ENCODE measurements at regions not wholly inside any gene's neighbourhood (a gene's known extent, or its start where the extent isn't known, plus 50 kb on each side); places are given as distances from the start of the nearest gene placed in this dataset.
A peak's percentile ranks its signal among the peaks of the same experiment; 100 is the strongest.
"Not testable (repeated sequence)": the region's sequence is repeated elsewhere in the genome, so short reads cannot be mapped to it uniquely, and the experiment has no call there.

DNA sequence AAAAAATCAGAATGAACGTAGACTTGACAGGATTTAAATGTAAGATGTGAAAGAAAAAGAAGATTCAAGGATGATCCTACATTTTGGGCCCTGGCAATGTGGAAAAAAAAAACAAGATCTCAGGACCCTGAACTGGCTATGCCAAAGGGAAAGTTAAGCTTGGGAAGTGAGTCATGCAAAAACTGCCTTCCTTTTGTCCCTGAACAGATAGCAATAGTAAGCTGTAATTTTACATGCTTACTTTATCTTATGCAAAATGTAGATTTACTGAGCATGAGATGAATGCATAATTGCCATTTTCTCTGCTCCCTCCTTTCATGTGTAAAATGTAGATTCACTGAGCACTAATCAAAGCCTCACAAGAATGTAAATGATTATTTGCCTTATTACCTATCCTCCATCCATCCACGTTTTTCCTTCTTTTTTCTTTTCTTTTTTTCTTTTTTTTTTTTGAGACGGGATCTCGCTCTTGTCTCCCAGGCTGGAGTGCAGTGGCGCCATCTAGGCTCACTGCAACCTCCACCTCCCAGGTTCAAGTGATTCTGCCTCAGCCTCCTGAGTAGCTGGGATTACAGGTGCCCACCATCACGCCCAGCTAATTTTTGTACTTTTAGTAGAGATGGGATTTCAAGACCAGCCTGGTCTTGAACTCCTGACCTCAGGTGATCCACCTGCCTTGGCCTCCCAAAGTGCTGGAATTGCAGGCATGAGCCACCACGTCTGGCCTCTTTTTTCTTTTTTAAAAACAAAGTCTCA lies 122.7 kb upstream of the PARD3 start:
- H3K9me3 ChIP-seq (ENCODE audit: control insufficient read depth in 2 of 2, insufficient read depth in 1 of 2, low read depth in 1 of 2, low read length in 1 of 2); H3K4me1 ChIP-seq (ENCODE audit: control insufficient read depth in 2 of 2, insufficient read depth in 2 of 2, low read length in 1 of 2); H3K27me3 ChIP-seq (ENCODE audit: control insufficient read depth in 1 of 2, insufficient read depth in 2 of 2, low read length in 2 of 2); H3K4me3 ChIP-seq (ENCODE audit: low read depth in 1 of 2, low read length in 2 of 2); H3K27ac ChIP-seq (ENCODE audit: low read depth in 2 of 2, low read length in 1 of 2); H3K36me3 ChIP-seq (ENCODE audit: control insufficient read depth in 2 of 2, insufficient read depth in 2 of 2, low read length in 1 of 2): not testable (repeated sequence)
- WGBS, 2 donors = 51 to 61% methylated on average over 7 of the region's 7 CpGs

DNA sequence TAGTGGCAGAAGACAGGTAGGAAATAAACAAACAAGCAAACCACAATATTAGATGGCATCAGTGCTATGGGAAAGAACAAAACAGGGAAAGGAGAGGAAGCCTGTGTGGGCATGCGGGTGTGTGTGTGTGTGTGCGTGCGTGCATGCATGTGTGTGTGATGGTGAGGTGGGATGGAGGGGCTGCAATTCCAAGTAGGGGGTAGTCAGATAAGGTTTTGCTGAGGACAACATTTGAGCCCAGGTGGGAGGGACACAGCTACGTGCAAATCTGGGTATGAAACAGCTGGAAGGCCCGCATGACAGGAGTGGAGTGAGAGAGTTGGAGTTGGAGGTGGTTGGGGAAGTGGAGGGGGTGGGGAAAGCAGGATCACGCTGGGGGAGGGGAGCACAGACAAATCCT lies 121.0 kb upstream of the PARD3 start:
- no peaks in the 10 kb centered on the region for H3K27me3 ChIP-seq (ENCODE audit: control insufficient read depth in 1 of 2, insufficient read depth in 2 of 2, low read length in 2 of 2)
- 84 to 89% methylated on average over 6 of the region's 6 CpGs for WGBS, 2 donors
- H3K4me1 ChIP-seq (ENCODE audit: control insufficient read depth in 2 of 2, insufficient read depth in 2 of 2, low read length in 1 of 2) = no peaks in the 10 kb centered on the region
- H3K27ac ChIP-seq (ENCODE audit: low read depth in 2 of 2, low read length in 1 of 2) = no peak overlapping the region
- H3K36me3 ChIP-seq (ENCODE audit: control insufficient read depth in 2 of 2, insufficient read depth in 2 of 2, low read length in 1 of 2) = no peaks in the 10 kb centered on the region
- no peaks in the 10 kb centered on the region for H3K9me3 ChIP-seq (ENCODE audit: control insufficient read depth in 2 of 2, insufficient read depth in 1 of 2, low read depth in 1 of 2, low read length in 1 of 2)
- H3K4me3 ChIP-seq (ENCODE audit: low read depth in 1 of 2, low read length in 2 of 2) = no peak overlapping the region

DNA sequence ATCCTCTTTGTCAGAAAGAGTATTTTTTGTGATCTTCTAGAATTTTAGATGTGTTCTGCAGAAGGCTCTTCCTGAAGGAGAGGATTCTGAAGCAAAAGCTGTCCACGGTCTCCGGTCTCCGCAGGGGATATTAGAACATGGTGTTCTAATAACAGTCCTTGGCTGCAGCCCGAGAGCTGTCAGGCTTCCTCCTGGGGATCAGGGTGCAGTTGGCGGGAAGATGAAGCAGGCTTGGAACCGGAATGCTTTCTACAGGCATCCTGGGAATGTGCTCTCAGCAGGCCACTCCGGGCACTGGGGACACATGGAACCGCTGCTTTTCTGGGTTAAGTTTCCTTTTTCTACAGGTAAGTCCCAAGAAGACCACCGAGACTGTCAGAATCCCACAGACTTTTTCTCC lies 118.6 kb upstream of the PARD3 start:
- Histone ChIP-seq H3K27me3 (ENCODE audit: control insufficient read depth in 1 of 2, insufficient read depth in 2 of 2, low read length in 2 of 2) (no peaks in the 10 kb centered on the region), H3K36me3 (ENCODE audit: control insufficient read depth in 2 of 2, insufficient read depth in 2 of 2, low read length in 1 of 2) (no peaks in the 10 kb centered on the region), H3K27ac (ENCODE audit: low read depth in 2 of 2, low read length in 1 of 2) (peak overlapping the region in 1 of 2 donors; percentile 40), H3K4me3 (ENCODE audit: low read depth in 1 of 2, low read length in 2 of 2) (no peak overlapping the region), H3K4me1 (ENCODE audit: control insufficient read depth in 2 of 2, insufficient read depth in 2 of 2, low read length in 1 of 2) (no peaks in the 10 kb centered on the region), H3K9me3 (ENCODE audit: control insufficient read depth in 2 of 2, insufficient read depth in 1 of 2, low read depth in 1 of 2, low read length in 1 of 2) (no peaks in the 10 kb centered on the region)
- 62 to 64% methylated on average over 9 of the region's 9 CpGs for WGBS, 2 donors

DNA sequence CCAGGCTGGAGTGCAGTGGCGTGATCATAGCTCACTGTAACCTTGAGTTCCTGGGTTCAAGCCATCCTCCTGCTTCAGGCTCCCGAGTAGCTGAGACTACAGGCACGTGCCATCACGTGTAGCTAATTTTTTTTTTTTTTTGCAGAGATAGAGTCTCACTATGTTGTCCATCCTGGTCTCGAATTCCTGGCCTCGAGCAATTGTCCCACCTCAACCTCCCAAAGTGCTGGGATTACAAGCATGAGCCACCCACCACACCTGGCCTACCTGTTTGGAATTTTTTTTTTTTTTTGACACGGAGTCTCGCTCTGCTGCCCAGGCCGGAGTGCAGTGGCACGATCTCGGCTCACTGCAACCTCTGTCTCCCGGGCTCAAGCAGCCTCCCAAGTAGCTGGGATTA lies 117.1 kb upstream of the PARD3 start:
- no peak overlapping the region for H3K27ac ChIP-seq (ENCODE audit: low read depth in 2 of 2, low read length in 1 of 2)
- no peak overlapping the region for H3K4me3 ChIP-seq (ENCODE audit: low read depth in 1 of 2, low read length in 2 of 2)
- H3K27me3 ChIP-seq (ENCODE audit: control insufficient read depth in 1 of 2, insufficient read depth in 2 of 2, low read length in 2 of 2) = no peaks in the 10 kb centered on the region
- WGBS, 2 donors = 92 to 94% methylated on average over 12 of the region's 12 CpGs
- H3K9me3 ChIP-seq (ENCODE audit: control insufficient read depth in 2 of 2, insufficient read depth in 1 of 2, low read depth in 1 of 2, low read length in 1 of 2) = no peaks in the 10 kb centered on the region
- H3K36me3 ChIP-seq (ENCODE audit: control insufficient read depth in 2 of 2, insufficient read depth in 2 of 2, low read length in 1 of 2) = no peaks in the 10 kb centered on the region
- no peaks in the 10 kb centered on the region for H3K4me1 ChIP-seq (ENCODE audit: control insufficient read depth in 2 of 2, insufficient read depth in 2 of 2, low read length in 1 of 2)

DNA sequence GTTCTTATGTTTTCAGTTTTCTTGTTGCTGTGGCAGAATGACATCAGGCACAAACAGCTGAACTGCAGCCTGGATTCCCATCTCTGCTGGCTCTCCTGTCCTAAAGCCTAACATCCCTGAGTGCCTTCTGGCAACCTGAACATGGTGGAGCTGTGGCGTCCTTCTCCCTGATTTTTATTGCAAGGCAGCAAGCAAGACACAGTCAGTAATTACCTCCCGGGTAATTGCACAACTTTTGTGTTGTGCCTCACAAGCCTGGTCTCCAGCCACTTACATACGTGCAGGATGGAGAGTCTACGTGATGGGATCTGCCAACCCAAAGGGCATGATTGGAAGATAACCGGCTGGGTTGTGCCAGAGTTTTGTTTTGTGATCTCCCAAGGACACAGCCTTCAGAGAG lies 116.1 kb upstream of the PARD3 start:
- 70 to 73% methylated on average over 5 of the region's 5 CpGs for WGBS, 2 donors
- H3K27ac ChIP-seq (ENCODE audit: low read depth in 2 of 2, low read length in 1 of 2) = no peak overlapping the region
- no peaks in the 10 kb centered on the region for H3K27me3 ChIP-seq (ENCODE audit: control insufficient read depth in 1 of 2, insufficient read depth in 2 of 2, low read length in 2 of 2)
- no peak overlapping the region for H3K4me3 ChIP-seq (ENCODE audit: low read depth in 1 of 2, low read length in 2 of 2)
- no peaks in the 10 kb centered on the region for H3K9me3 ChIP-seq (ENCODE audit: control insufficient read depth in 2 of 2, insufficient read depth in 1 of 2, low read depth in 1 of 2, low read length in 1 of 2)
- H3K4me1 ChIP-seq (ENCODE audit: control insufficient read depth in 2 of 2, insufficient read depth in 2 of 2, low read length in 1 of 2) = no peaks in the 10 kb centered on the region
- no peaks in the 10 kb centered on the region for H3K36me3 ChIP-seq (ENCODE audit: control insufficient read depth in 2 of 2, insufficient read depth in 2 of 2, low read length in 1 of 2)

DNA sequence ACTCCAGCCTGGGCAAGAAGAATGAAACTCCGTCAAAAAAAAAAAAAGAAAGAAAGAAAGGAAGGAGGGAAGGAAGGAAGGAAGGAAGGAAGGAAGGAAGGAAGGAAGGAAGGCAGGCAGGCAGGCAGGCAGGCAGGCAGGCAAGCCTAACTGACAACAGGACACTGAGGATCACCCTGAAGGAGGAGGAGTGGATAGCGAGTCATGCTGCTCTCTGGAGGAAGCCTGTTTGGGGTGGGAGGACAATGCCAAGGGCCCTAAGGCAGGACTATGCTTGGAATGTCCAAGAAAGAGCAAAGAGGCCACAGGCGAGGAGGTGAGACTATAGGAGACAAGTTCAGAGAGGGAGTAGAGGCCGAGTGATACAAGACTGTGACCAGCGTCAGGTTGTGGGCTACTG lies 107.0 kb upstream of the PARD3 start:
- WGBS, 2 donors = 87 to 88% methylated on average over 5 of the region's 5 CpGs
- Histone ChIP-seq H3K4me1 (ENCODE audit: control insufficient read depth in 2 of 2, insufficient read depth in 2 of 2, low read length in 1 of 2) (peaks cover 3 to 4% of the 10 kb centered on the region in 2 donors), H3K36me3 (ENCODE audit: control insufficient read depth in 2 of 2, insufficient read depth in 2 of 2, low read length in 1 of 2) (no peaks in the 10 kb centered on the region), H3K27ac (ENCODE audit: low read depth in 2 of 2, low read length in 1 of 2) (no peak overlapping the region), H3K27me3 (ENCODE audit: control insufficient read depth in 1 of 2, insufficient read depth in 2 of 2, low read length in 2 of 2) (no peaks in the 10 kb centered on the region), H3K9me3 (ENCODE audit: control insufficient read depth in 2 of 2, insufficient read depth in 1 of 2, low read depth in 1 of 2, low read length in 1 of 2) (peaks cover 0 to 4% of the 10 kb centered on the region in 2 donors), H3K4me3 (ENCODE audit: low read depth in 1 of 2, low read length in 2 of 2) (no peak overlapping the region)

DNA sequence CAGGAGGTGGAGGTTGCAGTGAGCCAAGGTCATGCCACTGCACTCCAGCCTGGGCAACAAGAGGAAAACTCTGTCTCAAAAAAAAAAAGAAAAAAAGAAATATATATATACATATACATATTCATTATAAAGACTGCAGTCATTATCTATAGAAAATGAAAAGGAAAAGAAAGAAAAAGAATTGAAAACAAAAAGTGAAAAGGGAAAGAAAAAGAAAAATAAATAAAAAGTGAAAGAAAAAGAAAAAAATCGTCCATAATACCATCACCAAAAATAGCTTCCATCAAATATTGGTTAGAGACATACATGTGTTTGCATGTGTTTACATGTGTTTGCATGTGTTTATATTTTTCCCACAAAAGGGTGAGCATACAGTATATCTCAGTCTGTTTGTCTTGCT lies 105.5 kb upstream of the PARD3 start:
- H3K27me3 ChIP-seq (ENCODE audit: control insufficient read depth in 1 of 2, insufficient read depth in 2 of 2, low read length in 2 of 2) = no peaks in the 10 kb centered on the region
- H3K36me3 ChIP-seq (ENCODE audit: control insufficient read depth in 2 of 2, insufficient read depth in 2 of 2, low read length in 1 of 2) = no peaks in the 10 kb centered on the region
- H3K4me1 ChIP-seq (ENCODE audit: control insufficient read depth in 2 of 2, insufficient read depth in 2 of 2, low read length in 1 of 2) = peaks cover 3 to 4% of the 10 kb centered on the region in 2 donors
- no peak overlapping the region for H3K4me3 ChIP-seq (ENCODE audit: low read depth in 1 of 2, low read length in 2 of 2)
- peaks cover 0 to 4% of the 10 kb centered on the region in 2 donors for H3K9me3 ChIP-seq (ENCODE audit: control insufficient read depth in 2 of 2, insufficient read depth in 1 of 2, low read depth in 1 of 2, low read length in 1 of 2)
- no peak overlapping the region for H3K27ac ChIP-seq (ENCODE audit: low read depth in 2 of 2, low read length in 1 of 2)
- 66 to 86% methylated on average over 1 of the region's 1 CpG for WGBS, 2 donors

DNA sequence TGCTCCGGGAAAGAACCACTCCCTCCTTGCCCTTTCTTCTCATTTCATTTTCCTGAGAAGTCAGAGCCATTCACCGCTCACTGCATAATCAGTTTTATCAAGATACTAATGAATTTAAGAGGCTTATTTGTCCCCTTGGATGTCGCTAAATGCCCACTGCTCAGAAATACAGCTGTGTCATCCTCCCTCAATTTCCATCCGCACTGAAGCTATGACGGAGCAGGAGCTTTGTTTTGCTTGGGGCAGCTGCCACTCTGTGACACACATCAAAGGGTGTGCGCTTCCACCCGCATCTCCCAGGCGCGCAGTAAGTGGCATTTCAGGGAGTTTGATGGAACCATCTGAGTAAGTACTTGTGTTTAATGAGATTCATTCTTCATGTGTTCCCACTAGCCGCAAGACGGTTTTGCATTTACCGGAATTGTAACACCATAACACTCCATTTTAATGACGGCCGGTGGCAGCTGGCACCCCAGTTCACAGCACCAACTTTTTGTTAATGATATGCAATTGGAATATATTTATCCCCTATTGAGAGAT lies 103.8 kb upstream of the PARD3 start:
- H3K27me3 ChIP-seq (ENCODE audit: control insufficient read depth in 1 of 2, insufficient read depth in 2 of 2, low read length in 2 of 2) = no peaks in the 10 kb centered on the region
- no peak overlapping the region for H3K4me3 ChIP-seq (ENCODE audit: low read depth in 1 of 2, low read length in 2 of 2)
- peaks cover 0 to 4% of the 10 kb centered on the region in 2 donors for H3K9me3 ChIP-seq (ENCODE audit: control insufficient read depth in 2 of 2, insufficient read depth in 1 of 2, low read depth in 1 of 2, low read length in 1 of 2)
- 78 to 85% methylated on average over 14 of the region's 14 CpGs for WGBS, 2 donors
- H3K27ac ChIP-seq (ENCODE audit: low read depth in 2 of 2, low read length in 1 of 2) = no peak overlapping the region
- H3K4me1 ChIP-seq (ENCODE audit: control insufficient read depth in 2 of 2, insufficient read depth in 2 of 2, low read length in 1 of 2) = peaks cover 3 to 4% of the 10 kb centered on the region in 2 donors
- H3K36me3 ChIP-seq (ENCODE audit: control insufficient read depth in 2 of 2, insufficient read depth in 2 of 2, low read length in 1 of 2) = no peaks in the 10 kb centered on the region

DNA sequence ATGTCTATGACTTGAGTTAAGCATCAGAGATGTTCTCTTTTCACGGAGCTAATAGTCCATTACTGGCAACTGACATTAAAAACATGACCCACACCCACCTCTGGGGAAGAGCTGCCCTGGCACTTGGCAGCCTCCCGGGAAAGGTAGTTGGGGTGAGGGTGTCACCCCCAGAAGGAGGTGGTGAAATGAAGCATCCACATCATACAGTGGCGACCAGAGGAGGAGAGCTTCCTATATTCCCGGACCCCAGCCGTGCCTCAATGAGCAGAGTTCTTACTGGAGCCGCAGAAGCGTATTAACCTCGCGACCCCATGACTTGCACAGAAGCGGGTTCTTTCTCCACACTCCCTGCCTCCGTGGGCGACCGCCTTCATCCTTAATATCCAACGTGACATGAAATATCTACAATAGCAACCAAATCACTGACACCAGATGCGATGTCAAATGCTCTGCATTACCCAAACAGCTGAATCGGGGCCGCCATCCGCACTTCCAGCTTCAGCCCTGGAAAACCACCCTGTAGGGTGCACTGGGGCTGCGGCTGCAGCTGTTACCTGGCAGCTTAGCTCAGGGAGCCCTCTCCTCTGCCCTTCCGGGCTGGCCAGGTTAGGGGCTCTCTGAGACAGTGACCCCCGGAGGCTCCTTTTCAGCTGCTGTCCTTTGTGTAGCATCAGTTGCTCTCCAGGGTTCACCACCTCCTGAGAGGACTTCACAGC lies 103.1 kb upstream of the PARD3 start:
- H3K4me1 ChIP-seq (ENCODE audit: control insufficient read depth in 2 of 2, insufficient read depth in 2 of 2, low read length in 1 of 2) = peaks cover 3 to 4% of the 10 kb centered on the region in 2 donors
- H3K9me3 ChIP-seq (ENCODE audit: control insufficient read depth in 2 of 2, insufficient read depth in 1 of 2, low read depth in 1 of 2, low read length in 1 of 2) = peaks cover 0 to 4% of the 10 kb centered on the region in 2 donors
- H3K4me3 ChIP-seq (ENCODE audit: low read depth in 1 of 2, low read length in 2 of 2) = no peak overlapping the region
- no peaks in the 10 kb centered on the region for H3K36me3 ChIP-seq (ENCODE audit: control insufficient read depth in 2 of 2, insufficient read depth in 2 of 2, low read length in 1 of 2)
- no peaks in the 10 kb centered on the region for H3K27me3 ChIP-seq (ENCODE audit: control insufficient read depth in 1 of 2, insufficient read depth in 2 of 2, low read length in 2 of 2)
- no peak overlapping the region for H3K27ac ChIP-seq (ENCODE audit: low read depth in 2 of 2, low read length in 1 of 2)
- WGBS, 2 donors = 83 to 85% methylated on average over 21 of the region's 21 CpGs

Measured in esophagus (tissue), 2 donors.